ENCODE measurements at regions not wholly inside any gene's neighbourhood (a gene's known extent, or its start where the extent isn't known, plus 50 kb on each side); places are given as distances from the start of the nearest gene placed in this dataset.

GRCh38 chr4:144495944-144496343, 150.0 kb upstream of the HHIP start:
- H3K27me3 ChIP-seq (ENCODE audit: control insufficient read depth in 1 of 2, insufficient read depth in 2 of 2, low read length in 1 of 2): no peaks in the 10 kb centered on the region
- WGBS, 2 donors: 33 to 47% methylated on average over 2 of the region's 2 CpGs
- ATAC-seq (ENCODE audit: low FRiP score) (no peak), DNase-seq (no peak)
- no peak overlapping the region for H3K27ac ChIP-seq (ENCODE audit: low read depth in 1 of 2, low read length in 2 of 2)
- H3K36me3 ChIP-seq (ENCODE audit: control insufficient read depth in 1 of 2, insufficient read depth in 2 of 2, low read length in 1 of 2): no peaks in the 10 kb centered on the region
- peaks cover 3% of the 10 kb centered on the region for H3K9me3 ChIP-seq (ENCODE audit: control insufficient read depth, low read length)
- H3K4me1 ChIP-seq (ENCODE audit: control insufficient read depth in 1 of 2, insufficient read depth in 2 of 2, low read length in 2 of 2): peaks cover 0 to 2% of the 10 kb centered on the region in 2 donors
- H3K4me3 ChIP-seq (ENCODE audit: low read length in 2 of 2): no peak overlapping the region
- intact Hi-C loops (cut with DNase I): no loop called here

- Histone ChIP-seq H3K27ac (ENCODE audit: low read depth in 1 of 2, low read length in 2 of 2) (no peak overlapping the region), H3K4me1 (ENCODE audit: control insufficient read depth in 1 of 2, insufficient read depth in 2 of 2, low read length in 2 of 2) (peaks cover 0 to 2% of the 10 kb centered on the region in 2 donors), H3K4me3 (ENCODE audit: low read length in 2 of 2) (no peak overlapping the region), H3K36me3 (ENCODE audit: control insufficient read depth in 1 of 2, insufficient read depth in 2 of 2, low read length in 1 of 2) (no peaks in the 10 kb centered on the region), H3K27me3 (ENCODE audit: control insufficient read depth in 1 of 2, insufficient read depth in 2 of 2, low read length in 1 of 2) (no peaks in the 10 kb centered on the region), H3K9me3 (ENCODE audit: control insufficient read depth, low read length) (peaks cover 3% of the 10 kb centered on the region)
- no peak for DNase-seq
- no peak for ATAC-seq (ENCODE audit: low FRiP score)
- intact Hi-C loops (cut with DNase I): no loop called here
Observed at GRCh38 chr4:144499777-144500176, 146.2 kb upstream of the HHIP start.

GRCh38 chr4:144501231-144501780, 144.7 kb upstream of the HHIP start:
- H3K9me3 ChIP-seq (ENCODE audit: control insufficient read depth, low read length): peaks cover 3% of the 10 kb centered on the region
- intact Hi-C loops (cut with DNase I): no loop called here
- no peaks in the 10 kb centered on the region for H3K27me3 ChIP-seq (ENCODE audit: control insufficient read depth in 1 of 2, insufficient read depth in 2 of 2, low read length in 1 of 2)
- ATAC-seq (ENCODE audit: low FRiP score): no peak
- no peak overlapping the region for H3K4me3 ChIP-seq (ENCODE audit: low read length in 2 of 2)
- no peaks in the 10 kb centered on the region for H3K4me1 ChIP-seq (ENCODE audit: control insufficient read depth in 1 of 2, insufficient read depth in 2 of 2, low read length in 2 of 2)
- H3K36me3 ChIP-seq (ENCODE audit: control insufficient read depth in 1 of 2, insufficient read depth in 2 of 2, low read length in 1 of 2): no peaks in the 10 kb centered on the region
- DNase-seq: no peak
- no peak overlapping the region for H3K27ac ChIP-seq (ENCODE audit: low read depth in 1 of 2, low read length in 2 of 2)
- WGBS, 2 donors: 58 to 68% methylated on average over 1 of the region's 1 CpG

- H3K27me3 ChIP-seq (ENCODE audit: control insufficient read depth in 1 of 2, insufficient read depth in 2 of 2, low read length in 1 of 2): no peaks in the 10 kb centered on the region
- intact Hi-C loops (cut with DNase I): no loop called here
- H3K4me3 ChIP-seq (ENCODE audit: low read length in 2 of 2): no peak overlapping the region
- peaks cover 3% of the 10 kb centered on the region for H3K9me3 ChIP-seq (ENCODE audit: control insufficient read depth, low read length)
- 84 to 91% methylated on average over 4 of the region's 4 CpGs for WGBS, 2 donors
- ATAC-seq (ENCODE audit: low FRiP score): no peak
- H3K4me1 ChIP-seq (ENCODE audit: control insufficient read depth in 1 of 2, insufficient read depth in 2 of 2, low read length in 2 of 2): no peaks in the 10 kb centered on the region
- DNase-seq: no peak
- H3K27ac ChIP-seq (ENCODE audit: low read depth in 1 of 2, low read length in 2 of 2): no peak overlapping the region
- H3K36me3 ChIP-seq (ENCODE audit: control insufficient read depth in 1 of 2, insufficient read depth in 2 of 2, low read length in 1 of 2): no peaks in the 10 kb centered on the region
Observed at GRCh38 chr4:144504883-144505282, 141.1 kb upstream of the HHIP start.

GRCh38 chr4:144507311-144508101, 138.4 kb upstream of the HHIP start:
- ATAC-seq (ENCODE audit: low FRiP score) (no peak), DNase-seq (no peak)
- 58 to 65% methylated on average over 3 of the region's 3 CpGs for WGBS, 2 donors
- intact Hi-C loops (cut with DNase I): no loop called here
- no peak overlapping the region for H3K4me3 ChIP-seq (ENCODE audit: low read length in 2 of 2)
- H3K36me3 ChIP-seq (ENCODE audit: control insufficient read depth in 1 of 2, insufficient read depth in 2 of 2, low read length in 1 of 2): no peaks in the 10 kb centered on the region
- H3K4me1 ChIP-seq (ENCODE audit: control insufficient read depth in 1 of 2, insufficient read depth in 2 of 2, low read length in 2 of 2): no peaks in the 10 kb centered on the region
- H3K27me3 ChIP-seq (ENCODE audit: control insufficient read depth in 1 of 2, insufficient read depth in 2 of 2, low read length in 1 of 2): no peaks in the 10 kb centered on the region
- no peak overlapping the region for H3K27ac ChIP-seq (ENCODE audit: low read depth in 1 of 2, low read length in 2 of 2)
- no peaks in the 10 kb centered on the region for H3K9me3 ChIP-seq (ENCODE audit: control insufficient read depth, low read length)

GRCh38 chr4:144509088-144510015, 136.6 kb upstream of the HHIP start:
- intact Hi-C loops (cut with DNase I): loop anchor here in 1 of 2 donors (10.0 kb wide), 1 partner anchor 305 kb away; no protein-coding TSS in a partner anchor
- no peaks in the 10 kb centered on the region for H3K9me3 ChIP-seq (ENCODE audit: control insufficient read depth, low read length)
- no peak overlapping the region for H3K27ac ChIP-seq (ENCODE audit: low read depth in 1 of 2, low read length in 2 of 2)
- no peaks in the 10 kb centered on the region for H3K27me3 ChIP-seq (ENCODE audit: control insufficient read depth in 1 of 2, insufficient read depth in 2 of 2, low read length in 1 of 2)
- H3K4me3 ChIP-seq (ENCODE audit: low read length in 2 of 2): no peak overlapping the region
- DNase-seq: no peak
- ATAC-seq (ENCODE audit: low FRiP score): peak; percentile 39
- H3K4me1 ChIP-seq (ENCODE audit: control insufficient read depth in 1 of 2, insufficient read depth in 2 of 2, low read length in 2 of 2): no peaks in the 10 kb centered on the region
- WGBS, 2 donors: 80 to 82% methylated on average over 17 of the region's 17 CpGs
- no peaks in the 10 kb centered on the region for H3K36me3 ChIP-seq (ENCODE audit: control insufficient read depth in 1 of 2, insufficient read depth in 2 of 2, low read length in 1 of 2)

GRCh38 chr4:144514736-144515135, 131.2 kb upstream of the HHIP start:
- WGBS, 2 donors: 91 to 92% methylated on average over 1 of the region's 1 CpG
- Histone ChIP-seq H3K4me3 (ENCODE audit: low read length in 2 of 2) (no peak overlapping the region), H3K27ac (ENCODE audit: low read depth in 1 of 2, low read length in 2 of 2) (no peak overlapping the region), H3K4me1 (ENCODE audit: control insufficient read depth in 1 of 2, insufficient read depth in 2 of 2, low read length in 2 of 2) (no peaks in the 10 kb centered on the region), H3K9me3 (ENCODE audit: control insufficient read depth, low read length) (no peaks in the 10 kb centered on the region), H3K27me3 (ENCODE audit: control insufficient read depth in 1 of 2, insufficient read depth in 2 of 2, low read length in 1 of 2) (no peaks in the 10 kb centered on the region), H3K36me3 (ENCODE audit: control insufficient read depth in 1 of 2, insufficient read depth in 2 of 2, low read length in 1 of 2) (no peaks in the 10 kb centered on the region)
- ATAC-seq (ENCODE audit: low FRiP score): no peak
- intact Hi-C loops (cut with DNase I): loop anchor here in 1 of 2 donors (10.0 kb wide), 1 partner anchor 310 kb away; no protein-coding TSS in a partner anchor
- DNase-seq: no peak

- 10 to 14% methylated on average over 8 of the region's 8 CpGs for WGBS, 2 donors
- H3K27me3 ChIP-seq (ENCODE audit: control insufficient read depth in 1 of 2, insufficient read depth in 2 of 2, low read length in 1 of 2): no peaks in the 10 kb centered on the region
- H3K4me1 ChIP-seq (ENCODE audit: control insufficient read depth in 1 of 2, insufficient read depth in 2 of 2, low read length in 2 of 2): no peaks in the 10 kb centered on the region
- H3K36me3 ChIP-seq (ENCODE audit: control insufficient read depth in 1 of 2, insufficient read depth in 2 of 2, low read length in 1 of 2): no peaks in the 10 kb centered on the region
- ATAC-seq (ENCODE audit: low FRiP score) (no peak), DNase-seq (no peak)
- intact Hi-C loops (cut with DNase I): loop anchor here in 1 of 2 donors (10.0 kb wide), 1 partner anchor 314 kb away; no protein-coding TSS in a partner anchor
- H3K4me3 ChIP-seq (ENCODE audit: low read length in 2 of 2): no peak overlapping the region
- no peaks in the 10 kb centered on the region for H3K9me3 ChIP-seq (ENCODE audit: control insufficient read depth, low read length)
- no peak overlapping the region for H3K27ac ChIP-seq (ENCODE audit: low read depth in 1 of 2, low read length in 2 of 2)
Observed at GRCh38 chr4:144518181-144518895, 127.6 kb upstream of the HHIP start.

Data from aorta (tissue), 5 donors.